ENCODE measurements at regions not wholly inside any gene's neighbourhood (a gene's known extent, or its start where the extent isn't known, plus 50 kb on each side); places are given as distances from the start of the nearest gene placed in this dataset.
"Not testable (repeated sequence)": the region's sequence is repeated elsewhere in the genome, so short reads cannot be mapped to it uniquely, and the experiment has no call there.

DNA sequence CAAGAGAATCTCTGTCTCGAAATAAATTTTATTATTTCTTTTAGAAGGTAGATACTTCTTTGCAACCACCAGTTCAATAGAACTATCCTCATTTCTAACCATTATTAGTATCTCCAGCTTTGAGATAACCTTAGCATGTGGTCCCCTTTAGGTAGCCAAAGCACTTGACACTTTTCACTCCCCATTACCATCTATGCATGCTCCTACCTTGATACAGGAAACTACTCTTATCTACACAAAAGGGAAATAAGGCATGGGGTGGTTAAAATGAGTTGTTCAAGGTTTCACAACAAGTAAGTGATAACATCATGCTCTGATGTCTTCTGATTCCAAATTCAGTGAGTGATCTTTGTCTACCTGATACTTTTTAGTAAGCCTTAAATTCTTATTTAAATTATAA is 308.2 kb upstream of the CHORDC1 start:
- no peaks in the 10 kb centered on the region for H3K36me3 ChIP-seq (ENCODE audit: insufficient read depth, low read length)

DNA sequence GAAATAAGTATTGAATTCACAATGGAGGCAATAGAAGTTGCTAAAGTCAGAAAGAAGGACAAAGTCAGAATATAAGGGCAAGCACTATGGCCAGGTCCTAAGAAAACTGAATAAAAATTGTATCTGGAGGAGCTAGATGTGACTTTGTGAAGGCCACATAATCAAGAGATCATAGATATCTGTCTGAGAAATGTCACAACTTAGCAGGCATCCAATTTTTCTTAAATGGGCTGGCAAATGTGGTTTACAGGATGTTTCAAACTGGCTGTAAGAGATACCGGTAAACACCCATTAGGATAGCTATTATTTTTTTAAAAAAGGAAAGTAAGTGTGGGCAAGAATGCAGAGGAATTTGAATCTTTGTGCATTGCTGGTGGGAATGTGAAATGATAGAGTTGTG is 303.1 kb upstream of the CHORDC1 start:
- Histone ChIP-seq H3K9me3 (ENCODE audit: control insufficient read depth, insufficient read depth, low read length) (no peaks in the 10 kb centered on the region), H3K4me1 (ENCODE audit: insufficient read depth, low read length) (no peaks in the 10 kb centered on the region), H3K9ac (ENCODE audit: low read depth, low read length) (no peak overlapping the region), H3K36me3 (ENCODE audit: insufficient read depth, low read length) (no peaks in the 10 kb centered on the region)

More for the DNA sequence above, 308.2 kb upstream of the CHORDC1 start:
- no peaks in the 10 kb centered on the region for H3K4me1 ChIP-seq (ENCODE audit: insufficient read depth, low read length)
- H3K9me3 ChIP-seq (ENCODE audit: control insufficient read depth, insufficient read depth, low read length): no peaks in the 10 kb centered on the region
- no peak overlapping the region for H3K9ac ChIP-seq (ENCODE audit: low read depth, low read length)

DNA sequence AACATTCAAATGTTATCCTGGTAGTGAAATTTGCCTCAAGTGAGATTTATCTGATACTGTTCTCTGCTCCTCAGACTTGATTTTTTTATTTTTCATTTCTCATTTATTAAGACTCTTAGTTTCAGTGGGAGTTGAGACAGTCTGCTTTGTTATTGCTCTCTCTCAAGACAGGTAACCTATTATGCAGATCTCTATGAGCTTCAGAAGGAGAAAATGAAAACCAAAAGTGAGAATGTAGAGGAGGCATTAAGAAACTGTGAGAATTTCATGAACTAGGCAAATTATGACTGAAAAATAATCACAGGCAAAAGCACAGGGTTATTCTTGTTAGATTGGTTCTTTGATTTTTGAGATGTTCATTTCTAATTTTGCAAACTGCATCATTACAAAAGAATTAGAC is 290.0 kb upstream of the CHORDC1 start:
- no peaks in the 10 kb centered on the region; the same call in 1 of the 2 replicates for H3K9me3 ChIP-seq (ENCODE audit: control insufficient read depth, insufficient read depth, low read length)
- H3K9ac ChIP-seq (ENCODE audit: low read depth, low read length): no peak overlapping the region
- H3K4me1 ChIP-seq (ENCODE audit: insufficient read depth, low read length): no peaks in the 10 kb centered on the region
- no peaks in the 10 kb centered on the region for H3K36me3 ChIP-seq (ENCODE audit: insufficient read depth, low read length)

DNA sequence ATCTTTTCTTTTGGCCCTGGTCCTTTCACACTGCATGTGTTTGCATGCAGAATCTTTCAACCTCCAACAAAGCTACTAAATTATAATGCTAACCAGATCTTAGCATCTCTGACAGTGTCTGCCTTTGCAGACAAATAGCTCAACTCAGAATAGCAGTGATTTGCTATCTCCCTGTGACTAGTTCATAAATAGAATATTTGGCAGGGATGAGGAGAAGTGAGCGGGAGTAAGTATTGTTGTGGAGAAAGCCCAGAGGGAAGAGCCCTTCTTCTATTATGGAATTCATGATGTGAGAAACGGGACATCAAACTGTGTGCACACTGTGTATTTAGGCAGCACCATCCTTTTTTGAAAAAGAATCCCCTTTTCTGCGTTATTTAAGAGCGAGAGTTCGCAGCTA is 288.0 kb upstream of the CHORDC1 start:
- Histone ChIP-seq H3K9ac (ENCODE audit: low read depth, low read length) (no peak overlapping the region), H3K36me3 (ENCODE audit: insufficient read depth, low read length) (no peaks in the 10 kb centered on the region), H3K9me3 (ENCODE audit: control insufficient read depth, insufficient read depth, low read length) (no peaks in the 10 kb centered on the region; the same call in 1 of the 2 replicates), H3K4me1 (ENCODE audit: insufficient read depth, low read length) (no peaks in the 10 kb centered on the region)

DNA sequence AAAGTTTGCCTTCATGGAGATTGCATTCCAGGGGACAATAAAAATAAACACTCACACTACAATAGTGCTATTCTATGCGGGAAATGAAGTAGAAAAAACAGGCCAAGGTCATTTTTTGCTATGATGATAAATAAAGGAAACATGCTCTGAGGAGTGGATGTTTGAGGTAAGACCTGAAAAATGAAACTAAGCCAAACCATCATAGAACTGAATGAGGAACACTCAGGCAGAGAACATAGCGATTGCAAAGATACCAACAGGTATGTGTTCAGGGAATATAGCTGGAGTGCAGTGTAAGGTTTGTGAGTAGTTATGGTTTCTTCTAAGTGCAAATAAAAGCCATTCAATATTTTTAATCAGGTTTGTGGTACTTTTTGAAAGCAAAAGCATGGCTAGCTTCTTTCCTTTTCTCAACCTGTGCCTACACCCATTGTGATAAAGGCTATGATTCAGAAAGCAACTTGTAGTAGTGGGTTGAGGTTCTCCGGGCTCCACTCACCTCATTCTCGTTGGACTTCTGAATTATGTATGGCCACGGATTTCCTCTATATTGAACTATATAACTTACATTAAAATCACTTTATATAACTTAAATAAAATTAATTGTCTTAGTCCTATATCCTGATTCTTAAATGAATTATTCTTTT is 278.2 kb upstream of the CHORDC1 start:
- H3K36me3 ChIP-seq (ENCODE audit: insufficient read depth, low read length): no peaks in the 10 kb centered on the region
- no peak overlapping the region for H3K9ac ChIP-seq (ENCODE audit: low read depth, low read length)
- no peaks in the 10 kb centered on the region for H3K9me3 ChIP-seq (ENCODE audit: control insufficient read depth, insufficient read depth, low read length)
- no peaks in the 10 kb centered on the region for H3K4me1 ChIP-seq (ENCODE audit: insufficient read depth, low read length)

DNA sequence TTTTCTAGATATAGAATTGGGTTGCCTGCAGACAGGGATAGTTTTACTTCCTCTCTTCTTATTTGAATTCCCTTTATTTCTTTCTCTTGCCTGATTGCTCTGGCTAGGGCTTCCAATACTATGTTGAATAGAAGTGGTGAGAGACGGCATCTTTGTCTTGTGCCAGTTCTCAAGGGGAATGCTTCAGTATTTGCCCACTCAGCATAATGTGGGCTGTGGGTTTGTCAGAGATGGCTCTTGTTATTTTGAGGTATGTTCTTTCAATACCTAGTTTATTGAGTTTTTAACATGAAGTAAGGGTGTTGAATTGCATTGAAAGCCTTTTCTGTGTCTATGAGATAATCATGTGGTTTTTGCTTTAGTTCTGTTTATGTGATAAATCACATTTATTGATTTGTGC is 273.9 kb upstream of the CHORDC1 start:
- no peaks in the 10 kb centered on the region for H3K4me1 ChIP-seq (ENCODE audit: insufficient read depth, low read length)
- no peak overlapping the region for H3K9ac ChIP-seq (ENCODE audit: low read depth, low read length)
- H3K36me3 ChIP-seq (ENCODE audit: insufficient read depth, low read length): no peaks in the 10 kb centered on the region
- H3K9me3 ChIP-seq (ENCODE audit: control insufficient read depth, insufficient read depth, low read length): no peaks in the 10 kb centered on the region

DNA sequence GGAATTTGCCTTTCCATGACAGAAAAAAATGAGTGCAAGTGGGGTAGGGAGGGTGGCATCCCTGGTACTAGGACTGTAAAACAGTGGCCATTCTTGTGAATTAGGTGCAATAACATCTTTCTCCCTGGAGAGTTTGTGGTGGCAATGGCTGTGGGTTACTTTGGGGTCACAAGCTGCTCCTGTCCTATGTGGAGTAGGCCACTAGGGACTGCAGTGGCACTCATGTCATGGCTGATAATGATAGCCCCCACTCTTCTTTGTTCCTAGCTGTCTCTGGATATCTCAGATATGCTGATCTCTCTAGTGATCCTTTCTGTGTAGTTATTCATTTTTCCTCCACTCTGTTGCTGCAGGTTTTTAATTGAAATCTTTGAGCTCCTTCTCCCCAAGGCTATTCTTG is 270.5 kb upstream of the CHORDC1 start:
- H3K4me1 ChIP-seq (ENCODE audit: insufficient read depth, low read length): no peaks in the 10 kb centered on the region
- no peaks in the 10 kb centered on the region for H3K9me3 ChIP-seq (ENCODE audit: control insufficient read depth, insufficient read depth, low read length)
- no peak overlapping the region for H3K9ac ChIP-seq (ENCODE audit: low read depth, low read length)
- H3K36me3 ChIP-seq (ENCODE audit: insufficient read depth, low read length): no peaks in the 10 kb centered on the region

DNA sequence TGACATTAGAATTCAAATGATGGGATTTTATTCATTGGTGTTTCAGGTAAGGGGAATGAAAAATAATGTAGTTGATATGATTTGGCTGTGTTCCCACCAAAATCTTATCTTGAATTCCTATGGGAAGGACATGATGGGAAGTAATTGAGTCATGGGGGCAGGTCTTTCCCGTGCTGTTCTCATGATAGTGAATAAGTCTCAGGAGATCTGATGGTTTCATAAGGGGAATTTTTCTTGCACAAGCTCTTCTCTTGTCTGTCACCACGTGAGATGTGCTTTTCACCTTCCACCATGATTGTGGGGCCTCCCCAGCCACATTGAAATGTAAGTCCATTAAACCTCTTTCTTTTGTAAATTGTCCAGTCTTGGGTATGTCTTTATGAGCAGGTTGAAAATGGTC is 268.6 kb upstream of the CHORDC1 start:
- no peak overlapping the region for H3K9ac ChIP-seq (ENCODE audit: low read depth, low read length)
- H3K9me3 ChIP-seq (ENCODE audit: control insufficient read depth, insufficient read depth, low read length): no peaks in the 10 kb centered on the region
- no peaks in the 10 kb centered on the region for H3K4me1 ChIP-seq (ENCODE audit: insufficient read depth, low read length)
- no peaks in the 10 kb centered on the region for H3K36me3 ChIP-seq (ENCODE audit: insufficient read depth, low read length)

DNA sequence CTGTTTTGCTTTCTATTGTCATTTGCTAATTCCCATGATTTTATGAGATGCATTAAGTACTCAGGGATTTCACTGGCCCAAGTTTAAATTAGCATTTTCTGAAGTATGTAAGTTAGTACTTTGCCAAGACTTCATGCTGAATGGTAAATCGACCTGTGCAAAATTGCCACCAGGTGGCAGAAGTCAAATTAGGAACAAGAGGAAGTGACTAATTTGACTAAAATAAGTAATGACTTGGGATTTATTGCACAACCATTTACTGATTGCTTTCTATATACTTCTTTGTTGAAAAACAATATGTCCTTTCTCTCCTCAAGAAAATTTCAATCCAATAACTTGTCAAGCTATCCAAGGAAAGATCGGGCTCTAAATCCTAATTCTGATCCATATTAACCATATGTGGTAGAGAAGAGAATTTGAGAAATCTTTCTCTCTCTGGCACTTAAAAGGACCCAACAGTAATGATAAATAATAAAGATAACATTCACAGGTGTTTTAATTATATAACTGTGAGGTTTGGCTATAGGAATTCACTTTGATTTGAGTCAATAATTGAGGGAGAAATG is 253.7 kb upstream of the CHORDC1 start:
- Histone ChIP-seq H3K36me3 (ENCODE audit: insufficient read depth, low read length) (no peaks in the 10 kb centered on the region), H3K9ac (ENCODE audit: low read depth, low read length) (no peak overlapping the region), H3K9me3 (ENCODE audit: control insufficient read depth, insufficient read depth, low read length) (no peaks in the 10 kb centered on the region), H3K4me1 (ENCODE audit: insufficient read depth, low read length) (no peaks in the 10 kb centered on the region)

DNA sequence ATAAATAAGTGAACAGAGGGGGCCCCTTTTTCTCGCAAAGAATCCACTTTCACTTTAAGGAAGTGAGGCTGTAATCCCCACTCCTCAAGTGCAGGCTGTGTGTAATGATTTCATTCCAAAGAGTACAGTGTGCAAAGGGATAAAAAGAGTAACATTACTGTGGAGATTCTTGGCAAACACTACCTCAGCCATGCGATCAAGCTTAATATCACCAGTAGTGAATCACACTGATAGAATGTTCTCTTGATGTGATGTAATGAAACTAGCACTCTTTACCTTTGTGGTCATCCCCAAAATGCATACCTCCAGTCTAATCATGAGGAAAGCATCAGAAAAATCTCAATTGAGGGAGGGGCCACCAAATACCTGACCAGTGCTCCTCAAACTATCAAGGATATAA is 246.1 kb upstream of the CHORDC1 start:
- H3K4me1 ChIP-seq (ENCODE audit: insufficient read depth, low read length): no peaks in the 10 kb centered on the region
- no peak overlapping the region for H3K9ac ChIP-seq (ENCODE audit: low read depth, low read length)
- no peaks in the 10 kb centered on the region for H3K9me3 ChIP-seq (ENCODE audit: control insufficient read depth, insufficient read depth, low read length)
- H3K36me3 ChIP-seq (ENCODE audit: insufficient read depth, low read length): no peaks in the 10 kb centered on the region

DNA sequence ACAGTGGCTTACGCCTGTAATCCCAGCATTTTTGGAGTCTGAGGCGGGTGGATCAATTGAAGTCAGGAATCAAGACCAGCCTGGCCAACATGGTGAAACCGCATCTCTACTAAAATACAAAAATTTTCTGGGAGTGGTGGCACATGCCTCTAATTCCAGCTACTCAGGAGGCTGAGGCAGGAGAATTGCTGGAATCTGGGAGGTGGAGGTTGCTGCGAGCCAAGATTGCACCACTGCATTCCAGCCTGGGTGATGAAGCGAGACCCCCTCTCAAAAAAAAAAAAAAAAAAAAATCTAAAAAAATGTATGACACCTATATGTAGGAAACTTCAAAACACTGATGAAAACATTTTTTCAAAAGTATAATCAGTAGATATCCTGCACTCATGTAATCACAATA is 242.7 kb upstream of the CHORDC1 start:
- Histone ChIP-seq H3K9ac (ENCODE audit: low read depth, low read length) (no peak overlapping the region), H3K4me1 (ENCODE audit: insufficient read depth, low read length) (no peaks in the 10 kb centered on the region), H3K9me3 (ENCODE audit: control insufficient read depth, insufficient read depth, low read length) (no peaks in the 10 kb centered on the region), H3K36me3 (ENCODE audit: insufficient read depth, low read length) (no peaks in the 10 kb centered on the region)

DNA sequence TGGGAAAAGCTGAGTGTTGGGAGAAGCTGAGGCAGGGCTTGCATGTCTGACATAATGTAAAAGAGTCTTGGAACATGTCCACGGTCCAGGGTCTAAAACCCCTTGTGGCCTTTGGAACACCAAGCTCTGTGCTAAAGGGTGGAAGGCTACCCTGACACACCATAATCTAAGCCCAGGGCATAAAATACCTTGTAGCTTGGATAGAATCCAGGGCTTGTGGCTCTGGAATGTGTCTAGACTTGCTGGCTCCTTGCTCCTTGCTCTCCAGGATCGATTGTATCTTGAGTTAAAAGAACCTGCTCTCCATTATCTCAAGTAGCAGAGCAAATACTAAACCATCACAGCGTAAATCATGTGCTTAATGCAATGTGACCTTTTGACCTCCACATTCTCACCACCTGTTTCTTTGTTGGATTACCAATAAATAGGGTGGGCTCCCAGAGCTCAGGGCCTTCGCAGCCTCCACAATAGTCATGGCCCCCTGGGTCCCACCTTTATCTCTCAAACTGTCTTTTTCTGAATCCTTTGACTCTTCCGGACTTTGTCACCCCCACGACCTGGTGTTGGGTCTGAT is 232.6 kb upstream of the CHORDC1 start:
- not testable (repeated sequence) for H3K9me3 ChIP-seq (ENCODE audit: control insufficient read depth, insufficient read depth, low read length); H3K9ac ChIP-seq (ENCODE audit: low read depth, low read length); H3K36me3 ChIP-seq (ENCODE audit: insufficient read depth, low read length)
- peaks cover 11% of the 10 kb centered on the region for H3K4me1 ChIP-seq (ENCODE audit: insufficient read depth, low read length)

DNA sequence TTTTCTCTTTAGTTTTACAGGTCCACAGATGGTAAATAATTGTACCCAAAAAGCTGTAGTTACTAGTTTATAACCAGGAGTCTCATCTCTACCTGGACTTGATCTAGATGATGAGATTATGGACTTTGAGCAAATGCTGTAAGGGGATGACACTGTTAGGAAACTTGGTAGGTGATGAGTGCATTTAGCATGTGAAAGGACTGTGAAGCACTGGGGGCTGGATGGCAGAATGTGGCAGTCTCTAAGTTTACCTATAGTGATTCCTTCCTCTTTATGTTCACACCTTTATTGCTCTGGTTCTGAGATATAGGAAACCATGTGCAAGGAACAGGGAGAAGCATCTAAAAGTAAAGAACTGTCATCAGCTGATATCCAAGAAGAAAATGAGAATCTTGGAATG is 230.7 kb upstream of the CHORDC1 start:
- Histone ChIP-seq H3K9me3 (ENCODE audit: control insufficient read depth, insufficient read depth, low read length) (no peaks in the 10 kb centered on the region), H3K4me1 (ENCODE audit: insufficient read depth, low read length) (peaks cover 11% of the 10 kb centered on the region), H3K36me3 (ENCODE audit: insufficient read depth, low read length) (no peaks in the 10 kb centered on the region)

DNA sequence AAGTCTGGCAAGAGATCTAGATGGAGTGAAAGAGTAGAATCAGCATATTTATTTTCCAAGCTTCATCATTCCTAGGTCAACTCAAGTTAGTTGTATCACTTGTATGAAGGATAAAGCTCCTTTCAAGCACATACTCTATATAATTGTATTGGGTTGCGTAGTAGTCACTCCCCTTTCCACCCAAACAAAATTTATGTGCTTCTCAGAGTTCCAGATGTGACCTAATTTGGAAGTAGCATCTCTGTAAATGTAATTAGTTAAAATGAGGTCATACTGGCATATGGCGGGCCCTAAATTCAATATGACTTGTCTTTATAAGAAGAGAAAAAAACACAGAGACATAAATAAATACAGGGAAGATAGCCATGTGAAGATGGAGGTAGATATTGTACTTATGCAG is 226.8 kb upstream of the CHORDC1 start:
- Histone ChIP-seq H3K4me1 (ENCODE audit: insufficient read depth, low read length) (peaks cover 11% of the 10 kb centered on the region), H3K9me3 (ENCODE audit: control insufficient read depth, insufficient read depth, low read length) (no peaks in the 10 kb centered on the region), H3K36me3 (ENCODE audit: insufficient read depth, low read length) (no peaks in the 10 kb centered on the region), H3K9ac (ENCODE audit: low read depth, low read length) (no peak overlapping the region)

More for the DNA sequence above, 230.7 kb upstream of the CHORDC1 start:
- H3K9ac ChIP-seq (ENCODE audit: low read depth, low read length): no peak overlapping the region

DNA sequence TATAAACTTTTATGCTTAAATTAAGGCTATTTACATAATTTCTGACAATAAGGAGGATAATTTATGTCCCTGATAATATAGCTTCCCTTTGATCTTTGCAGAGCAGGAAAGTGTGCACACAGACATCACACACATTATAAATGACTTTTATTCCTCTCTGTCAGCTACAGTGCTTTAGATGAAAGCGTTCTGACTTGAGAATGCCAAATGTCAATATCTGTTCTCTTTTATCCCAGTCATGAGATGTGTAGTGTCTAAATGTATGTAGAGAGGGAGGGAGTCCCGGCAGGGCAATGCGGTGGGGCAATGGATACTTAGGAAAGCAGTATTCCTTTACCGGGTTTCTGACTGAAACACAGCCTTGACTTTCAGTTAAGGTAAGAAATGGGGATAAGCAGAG is 225.4 kb upstream of the CHORDC1 start:
- peaks cover 3% of the 10 kb centered on the region for H3K4me1 ChIP-seq (ENCODE audit: insufficient read depth, low read length)
- no peaks in the 10 kb centered on the region for H3K9me3 ChIP-seq (ENCODE audit: control insufficient read depth, insufficient read depth, low read length)
- H3K9ac ChIP-seq (ENCODE audit: low read depth, low read length): no peak overlapping the region
- no peaks in the 10 kb centered on the region for H3K36me3 ChIP-seq (ENCODE audit: insufficient read depth, low read length)

Data from ES-I3 (cell line).